ENCODE measurements at regions not wholly inside any gene's neighbourhood (a gene's known extent, or its start where the extent isn't known, plus 50 kb on each side); places are given as distances from the start of the nearest gene placed in this dataset.

GRCh38 chr2:134191835-134192234, 62.0 kb upstream of the MGAT5 start:
- no peak overlapping the region for H3K4me3 ChIP-seq (ENCODE audit: low read depth, low read length, poor library complexity, severe bottlenecking)
- H3K79me2 ChIP-seq (ENCODE audit: insufficient read depth, low read length) = peaks cover 15% of the 10 kb centered on the region; the same call in 1 of the 2 replicates
- peaks cover under 1% of the 10 kb centered on the region for H3K4me1 ChIP-seq (ENCODE audit: insufficient read depth, low read length, severe bottlenecking)
- H3K9me3 ChIP-seq (ENCODE audit: low read length) = no peaks in the 10 kb centered on the region
- TF ChIP-seq CTCF (IDR thresholded peaks at IDR 0.05; ENCODE audit: low read length) (no peak), EZH2 (IDR thresholded peaks at IDR 0.05; ENCODE audit: borderline replicate concordance, low read length) (no peak)
- no peak overlapping the region for H3K27ac ChIP-seq (ENCODE audit: low read depth, low read length, poor library complexity, severe bottlenecking)
- no peaks in the 10 kb centered on the region for H3F3A ChIP-seq (ENCODE audit: insufficient read depth, low read length)
- no peak overlapping the region for H3K4me2 ChIP-seq (ENCODE audit: low read length)
- no peak overlapping the region for H3K9ac ChIP-seq (ENCODE audit: low read length)
- H3K27me3 ChIP-seq (ENCODE audit: insufficient read depth, low read length) = no peaks in the 10 kb centered on the region
- no peaks in the 10 kb centered on the region for H3K36me3 ChIP-seq (ENCODE audit: insufficient read depth, low read length)
- H3K9me2 ChIP-seq (ENCODE audit: low read depth, low read length) = no peaks in the 10 kb centered on the region
- no peak overlapping the region for H2AFZ ChIP-seq (ENCODE audit: low read length)
- H4K20me1 ChIP-seq (ENCODE audit: insufficient read depth, low read length) = no peaks in the 10 kb centered on the region

- Histone ChIP-seq H3K79me2 (ENCODE audit: insufficient read depth, low read length) (peaks cover 23% of the 10 kb centered on the region; the same call in 1 of the 2 replicates), H3K27me3 (ENCODE audit: insufficient read depth, low read length) (no peaks in the 10 kb centered on the region), H3K9me2 (ENCODE audit: low read depth, low read length) (no peaks in the 10 kb centered on the region), H3K9me3 (ENCODE audit: low read length) (no peaks in the 10 kb centered on the region), H3K27ac (ENCODE audit: low read depth, low read length, poor library complexity, severe bottlenecking) (no peak overlapping the region), H3K4me3 (ENCODE audit: low read depth, low read length, poor library complexity, severe bottlenecking) (no peak overlapping the region), H2AFZ (ENCODE audit: low read length) (no peak overlapping the region), H3K36me3 (ENCODE audit: insufficient read depth, low read length) (no peaks in the 10 kb centered on the region), H3F3A (ENCODE audit: insufficient read depth, low read length) (no peaks in the 10 kb centered on the region), H4K20me1 (ENCODE audit: insufficient read depth, low read length) (no peaks in the 10 kb centered on the region), H3K9ac (ENCODE audit: low read length) (no peak overlapping the region), H3K4me1 (ENCODE audit: insufficient read depth, low read length, severe bottlenecking) (peaks cover 13% of the 10 kb centered on the region), H3K4me2 (ENCODE audit: low read length) (no peak overlapping the region)
- TF ChIP-seq CTCF (IDR thresholded peaks at IDR 0.05; ENCODE audit: low read length) = no peak
- no peak for TF ChIP-seq EZH2 (IDR thresholded peaks at IDR 0.05; ENCODE audit: borderline replicate concordance, low read length)
These were observed 60.9 kb upstream of the MGAT5 start for GRCh38 chr2:134193006-134193405.

- no peak overlapping the region for H3K9ac ChIP-seq (ENCODE audit: low read length)
- H3K27ac ChIP-seq (ENCODE audit: low read depth, low read length, poor library complexity, severe bottlenecking) = no peak overlapping the region
- no peaks in the 10 kb centered on the region for H3K9me2 ChIP-seq (ENCODE audit: low read depth, low read length)
- H3K36me3 ChIP-seq (ENCODE audit: insufficient read depth, low read length) = no peaks in the 10 kb centered on the region
- no peaks in the 10 kb centered on the region for H3K9me3 ChIP-seq (ENCODE audit: low read length)
- peaks cover 31% of the 10 kb centered on the region for H3K79me2 ChIP-seq (ENCODE audit: insufficient read depth, low read length)
- H3K27me3 ChIP-seq (ENCODE audit: insufficient read depth, low read length) = no peaks in the 10 kb centered on the region
- no peak overlapping the region for H2AFZ ChIP-seq (ENCODE audit: low read length)
- H3K4me2 ChIP-seq (ENCODE audit: low read length) = no peak overlapping the region
- H4K20me1 ChIP-seq (ENCODE audit: insufficient read depth, low read length) = no peaks in the 10 kb centered on the region
- no peaks in the 10 kb centered on the region for H3F3A ChIP-seq (ENCODE audit: insufficient read depth, low read length)
- TF ChIP-seq CTCF (IDR thresholded peaks at IDR 0.05; ENCODE audit: low read length) = no peak
- TF ChIP-seq EZH2 (IDR thresholded peaks at IDR 0.05; ENCODE audit: borderline replicate concordance, low read length) = no peak
- peaks cover 18% of the 10 kb centered on the region for H3K4me1 ChIP-seq (ENCODE audit: insufficient read depth, low read length, severe bottlenecking)
- no peak overlapping the region for H3K4me3 ChIP-seq (ENCODE audit: low read depth, low read length, poor library complexity, severe bottlenecking)
These were observed 59.4 kb upstream of the MGAT5 start for GRCh38 chr2:134194519-134194918.
